Keratinocyte (primary cell): ENCODE measurements at regions not wholly inside any gene's neighbourhood (a gene's known extent, or its start where the extent isn't known, plus 50 kb on each side); places are given as distances from the start of the nearest gene placed in this dataset.

Experiments
- DNase-seq: peaks from one replicate; pipeline ENCODE4 v3.0.0-alpha.2; 2011; ENCODE audit warnings: low read depth, missing footprints, low spot score
- FAIRE-seq: peaks from 2 replicates; lab custom pipeline; 2011; peaks lifted over from hg19 to GRCh38; lab: Jason Lieb, UNC
- H2AFZ ChIP-seq: 2 replicates; pipeline ENCODE4 v1.6.0; 2012; ENCODE audit warnings: low read length, control low read depth, inconsistent platforms; ENCODE audit not compliant: control insufficient read depth
- H3K27ac ChIP-seq: 2 replicates; pipeline ENCODE4 v1.5.1; 2011; ENCODE audit warnings: low read length; ENCODE audit not compliant: control insufficient read depth, insufficient read depth
- H3K27me3 ChIP-seq: 3 replicates; pipeline ENCODE4 v1.6.0; 2011; ENCODE audit warnings: low read length; ENCODE audit not compliant: control insufficient read depth, insufficient read depth; ENCODE audit errors: extremely low read depth
- H3K36me3 ChIP-seq, 2 experiments: 2 replicates in 1 of 2; 3 replicates in 1 of 2; pipeline ENCODE4 v1.5.1; 2011; ENCODE audit warnings: low read length in 2 of 2, mild to moderate bottlenecking in 1 of 2; ENCODE audit not compliant: control insufficient read depth in 2 of 2, insufficient read depth in 2 of 2; ENCODE audit errors: extremely low read depth in 1 of 2
- H3K4me1 ChIP-seq: 3 replicates; pipeline ENCODE4 v1.5.1; 2011; ENCODE audit warnings: low read length; ENCODE audit not compliant: control insufficient read depth, insufficient read depth; ENCODE audit errors: extremely low read depth
- H3K4me2 ChIP-seq: 3 replicates; pipeline ENCODE4 v1.6.0; 2011; ENCODE audit warnings: low read depth, low read length; ENCODE audit not compliant: control insufficient read depth, insufficient read depth; ENCODE audit errors: extremely low read depth
- H3K4me3 ChIP-seq, 3 experiments: fragments of 200-600 bp in 1 of 3; sonication (generic) in 1 of 3; 2 replicates in 2 of 3; 3 replicates in 1 of 3; pipeline ENCODE4 v1.5.1; 2011 to 2016; ENCODE audit warnings: low read length in 3 of 3, mild to moderate bottlenecking in 3 of 3, control low read depth in 2 of 3, inconsistent platforms in 1 of 3, low read depth in 1 of 3, mixed read lengths in 1 of 3, mixed run types in 1 of 3, moderate library complexity in 1 of 3; ENCODE audit not compliant: control insufficient read depth in 2 of 3, insufficient read depth in 2 of 3; ENCODE audit errors: extremely low read depth in 1 of 3
- H3K79me2 ChIP-seq: 2 replicates; pipeline ENCODE4 v1.6.0; 2012; ENCODE audit warnings: low read length; ENCODE audit not compliant: control insufficient read depth, insufficient read depth
- H3K9ac ChIP-seq: 3 replicates; pipeline ENCODE4 v1.6.0; 2011; ENCODE audit warnings: low read length; ENCODE audit not compliant: control insufficient read depth, insufficient read depth; ENCODE audit errors: extremely low read depth
- H3K9me1 ChIP-seq: 3 replicates; pipeline ENCODE4 v1.6.0; 2011; ENCODE audit warnings: low read length; ENCODE audit not compliant: control insufficient read depth, insufficient read depth; ENCODE audit errors: extremely low read depth
- H3K9me3 ChIP-seq: 2 replicates; pipeline ENCODE4 v1.5.1; 2012; ENCODE audit warnings: low read depth, low read length; ENCODE audit not compliant: control insufficient read depth
- H4K20me1 ChIP-seq: 3 replicates; pipeline ENCODE4 v1.6.0; 2011; ENCODE audit warnings: low read length; ENCODE audit not compliant: control insufficient read depth, insufficient read depth; ENCODE audit errors: extremely low read depth
- EZH2 ChIP-seq: IDR thresholded peaks from one replicate; pipeline ENCODE4 v1.6.1; 2012; ENCODE audit warnings: inconsistent platforms, mild to moderate bottlenecking, low read length, moderate library complexity
- dilution Hi-C: fragments of 300-500 bp; cut with MboI; formaldehyde crosslinking; loops from one replicate; pipeline ENCODE4 v1.7.0; 2020; ENCODE audit warnings: low sequenced_read_pairs; ENCODE audit not compliant: extremely low pct_ligation_motif_present
- TF ChIP-seq, protein P1 (sequence below), 3 experiments: IDR thresholded peaks in 1 of 3; conservative IDR thresholded peaks in 1 of 3; optimal IDR thresholded peaks in 1 of 3; 2 replicates in 2 of 3; 3 replicates in 1 of 3; pipeline versions ENCODE3 to v1.5.1; 2011; ENCODE audit warnings: low read length in 3 of 3, mild to moderate bottlenecking in 3 of 3, moderate library complexity in 2 of 3, control low read depth in 1 of 3, inconsistent platforms in 1 of 3; ENCODE audit not compliant: insufficient read depth in 2 of 3; ENCODE audit errors: extremely low read depth in 1 of 3

DNA sequence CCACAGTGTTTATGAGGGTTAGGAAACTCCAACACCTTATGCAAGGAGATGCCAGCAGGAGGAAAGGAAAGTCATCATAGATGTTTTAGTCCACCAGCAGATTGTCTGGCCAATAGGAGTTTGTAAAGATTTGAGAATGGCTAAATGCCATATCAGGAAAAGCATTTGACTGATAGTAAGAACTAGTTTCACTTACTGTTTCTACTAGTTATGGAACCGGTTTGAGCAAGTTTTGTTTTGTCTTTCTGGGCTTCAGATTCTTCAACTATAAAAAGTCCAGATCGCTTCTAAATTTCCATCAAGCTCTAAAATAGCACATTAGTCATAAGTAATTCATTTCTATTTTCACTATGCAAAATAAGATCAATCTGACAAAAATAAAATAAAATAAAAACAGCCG lies 254.8 kb upstream of the TMCO5A start:
- no peaks in the 10 kb centered on the region for H3K79me2 ChIP-seq
- H3K4me1 ChIP-seq, result no peaks in the 10 kb centered on the region
- no peak for FAIRE-seq
- H4K20me1 ChIP-seq, result no peaks in the 10 kb centered on the region
- H3K9me1 ChIP-seq, result no peaks in the 10 kb centered on the region
- no peak overlapping the region for H3K4me3 ChIP-seq
- no peak for DNase-seq
- H3K9ac ChIP-seq, result no peak overlapping the region
- dilution Hi-C loops, result no loop called here
- H3K27ac ChIP-seq, result no peak overlapping the region
- H2AFZ ChIP-seq, result no peak overlapping the region
- H3K4me2 ChIP-seq, result no peak overlapping the region
- no peaks in the 10 kb centered on the region for H3K27me3 ChIP-seq
- H3K36me3 ChIP-seq, result no peaks in the 10 kb centered on the region
- no peak for TF ChIP-seq EZH2
- H3K9me3 ChIP-seq, result no peaks in the 10 kb centered on the region

DNA sequence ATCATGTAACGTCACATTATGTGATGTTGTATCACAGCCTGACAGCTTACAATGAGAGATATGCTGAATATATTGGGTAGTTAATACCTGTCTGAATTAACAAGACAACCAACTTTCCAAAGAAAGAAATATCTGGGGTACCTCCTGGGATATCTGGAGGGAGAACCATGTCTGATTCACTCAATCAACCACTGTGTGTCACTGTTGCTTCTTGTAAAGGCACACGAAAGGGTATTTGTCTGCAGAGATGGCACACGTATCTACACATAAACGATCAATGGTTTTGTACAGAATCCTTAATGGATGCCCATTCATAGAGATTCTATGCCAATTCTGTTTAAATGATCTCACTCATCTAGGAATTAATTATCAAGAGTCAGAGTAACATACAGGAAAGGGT lies 252.1 kb upstream of the TMCO5A start:
- no peak for DNase-seq
- no peak overlapping the region for H2AFZ ChIP-seq
- TF ChIP-seq, protein P1, sequence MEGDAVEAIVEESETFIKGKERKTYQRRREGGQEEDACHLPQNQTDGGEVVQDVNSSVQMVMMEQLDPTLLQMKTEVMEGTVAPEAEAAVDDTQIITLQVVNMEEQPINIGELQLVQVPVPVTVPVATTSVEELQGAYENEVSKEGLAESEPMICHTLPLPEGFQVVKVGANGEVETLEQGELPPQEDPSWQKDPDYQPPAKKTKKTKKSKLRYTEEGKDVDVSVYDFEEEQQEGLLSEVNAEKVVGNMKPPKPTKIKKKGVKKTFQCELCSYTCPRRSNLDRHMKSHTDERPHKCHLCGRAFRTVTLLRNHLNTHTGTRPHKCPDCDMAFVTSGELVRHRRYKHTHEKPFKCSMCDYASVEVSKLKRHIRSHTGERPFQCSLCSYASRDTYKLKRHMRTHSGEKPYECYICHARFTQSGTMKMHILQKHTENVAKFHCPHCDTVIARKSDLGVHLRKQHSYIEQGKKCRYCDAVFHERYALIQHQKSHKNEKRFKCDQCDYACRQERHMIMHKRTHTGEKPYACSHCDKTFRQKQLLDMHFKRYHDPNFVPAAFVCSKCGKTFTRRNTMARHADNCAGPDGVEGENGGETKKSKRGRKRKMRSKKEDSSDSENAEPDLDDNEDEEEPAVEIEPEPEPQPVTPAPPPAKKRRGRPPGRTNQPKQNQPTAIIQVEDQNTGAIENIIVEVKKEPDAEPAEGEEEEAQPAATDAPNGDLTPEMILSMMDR (optimal IDR thresholded peaks at IDR 0.05 in 1 of 3, IDR thresholded peaks at IDR 0.05 in 1 of 3, conservative IDR thresholded peaks at IDR 0.05 in 1 of 3; ENCODE audit: extremely low read depth in 1 of 3, insufficient read depth in 2 of 3, low read length in 3 of 3), result peak; percentile 28 to 51 (median 48)
- TF ChIP-seq EZH2, result no peak
- no peaks in the 10 kb centered on the region for H3K79me2 ChIP-seq
- no peak for FAIRE-seq
- no peaks in the 10 kb centered on the region for H3K36me3 ChIP-seq
- H4K20me1 ChIP-seq, result no peaks in the 10 kb centered on the region
- no peaks in the 10 kb centered on the region for H3K4me1 ChIP-seq
- no peak overlapping the region for H3K9ac ChIP-seq
- no peaks in the 10 kb centered on the region for H3K9me1 ChIP-seq
- no peak overlapping the region for H3K27ac ChIP-seq
- H3K4me3 ChIP-seq, result no peak overlapping the region
- dilution Hi-C loops, result no loop called here
- no peaks in the 10 kb centered on the region for H3K27me3 ChIP-seq
- H3K9me3 ChIP-seq, result no peaks in the 10 kb centered on the region
- no peak overlapping the region for H3K4me2 ChIP-seq

DNA sequence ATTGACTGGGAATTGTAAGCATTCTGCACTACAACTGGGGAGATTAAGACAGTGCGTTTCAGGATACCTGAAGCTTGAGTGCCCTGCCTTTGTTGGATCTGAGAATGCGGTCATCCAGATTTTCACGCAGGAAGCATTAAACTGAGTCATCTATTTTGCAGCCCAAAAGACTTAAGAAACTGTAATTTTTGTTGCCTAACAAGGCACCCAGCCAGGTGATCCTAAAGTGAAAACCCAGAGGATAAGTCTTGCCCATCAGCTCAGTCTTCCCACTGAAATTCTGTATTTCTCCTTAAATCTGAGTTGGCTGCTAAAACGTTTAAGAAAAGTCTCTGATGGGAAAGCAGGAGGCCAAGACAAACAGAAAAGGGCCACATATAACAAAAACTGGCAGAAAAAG lies 242.5 kb upstream of the TMCO5A start:
- H3K4me1 ChIP-seq, result no peaks in the 10 kb centered on the region
- FAIRE-seq, result no peak
- H3K4me3 ChIP-seq, result no peak overlapping the region
- H3K36me3 ChIP-seq, result no peaks in the 10 kb centered on the region
- no peak overlapping the region for H2AFZ ChIP-seq
- DNase-seq, result no peak
- H3K9me1 ChIP-seq, result no peaks in the 10 kb centered on the region
- no peaks in the 10 kb centered on the region for H3K27me3 ChIP-seq
- no peak for TF ChIP-seq EZH2
- H3K9me3 ChIP-seq, result no peaks in the 10 kb centered on the region
- dilution Hi-C loops, result no loop called here
- H3K4me2 ChIP-seq, result no peak overlapping the region
- no peak overlapping the region for H3K27ac ChIP-seq
- H3K9ac ChIP-seq, result no peak overlapping the region
- H4K20me1 ChIP-seq, result no peaks in the 10 kb centered on the region
- no peaks in the 10 kb centered on the region for H3K79me2 ChIP-seq
